ENCODE measurements at regions not wholly inside any gene's neighbourhood (a gene's known extent, or its start where the extent isn't known, plus 50 kb on each side); places are given as distances from the start of the nearest gene placed in this dataset.

DNA sequence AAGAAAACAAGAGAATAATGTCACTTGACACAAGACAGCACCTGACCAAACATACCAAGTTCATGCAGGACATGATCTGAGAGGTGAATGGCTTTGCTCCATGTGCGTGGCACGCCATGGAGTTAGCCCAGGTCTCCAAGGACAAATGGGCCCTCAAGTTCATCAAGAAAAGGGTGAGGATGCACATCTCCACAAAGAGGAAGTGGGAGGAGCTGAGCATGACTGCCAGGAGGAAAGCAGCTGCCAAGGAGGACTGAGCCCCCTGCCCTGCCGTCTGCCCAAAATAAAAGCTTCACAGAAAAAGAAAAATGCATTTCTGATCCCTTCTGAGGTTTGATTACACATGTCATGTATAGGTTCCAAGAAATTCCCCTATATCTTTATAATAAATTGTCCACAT is 82.0 kb upstream of the TSHZ2 start:
- intact Hi-C loops (cut with micrococcal nuclease; ENCODE audit: unreplicated experiment) (no loop called here), in situ Hi-C loops (cut with HindIII; ENCODE audit: low pct_unique_long_range_greater_than_20kb, low sequenced_read_pairs) (no loop called here)
- DNase-seq (ENCODE audit: low read depth, low spot score) (no peak), ATAC-seq (no peak)
- ChIA-PET CTCF (no interaction called here), POLR2A (no interaction called here)
- Histone ChIP-seq H3K27me3 (ENCODE audit: control insufficient read depth, insufficient read depth, low read length) (no peaks in the 10 kb centered on the region; the same call in 1 of the 2 replicates), H3K4me3 (ENCODE audit: low read depth in 2 of 2, low read length in 2 of 2) (no peak overlapping the region), H3K9me3 (ENCODE audit: control insufficient read depth, insufficient read depth, low read depth, low read length) (no peaks in the 10 kb centered on the region), H3K27ac (ENCODE audit: low read length) (no peak overlapping the region), H3K36me3 (ENCODE audit: control insufficient read depth, insufficient read depth, low read length) (no peaks in the 10 kb centered on the region), H3K4me1 (ENCODE audit: control insufficient read depth, insufficient read depth, low read length) (no peaks in the 10 kb centered on the region)
- TF ChIP-seq, protein P1, sequence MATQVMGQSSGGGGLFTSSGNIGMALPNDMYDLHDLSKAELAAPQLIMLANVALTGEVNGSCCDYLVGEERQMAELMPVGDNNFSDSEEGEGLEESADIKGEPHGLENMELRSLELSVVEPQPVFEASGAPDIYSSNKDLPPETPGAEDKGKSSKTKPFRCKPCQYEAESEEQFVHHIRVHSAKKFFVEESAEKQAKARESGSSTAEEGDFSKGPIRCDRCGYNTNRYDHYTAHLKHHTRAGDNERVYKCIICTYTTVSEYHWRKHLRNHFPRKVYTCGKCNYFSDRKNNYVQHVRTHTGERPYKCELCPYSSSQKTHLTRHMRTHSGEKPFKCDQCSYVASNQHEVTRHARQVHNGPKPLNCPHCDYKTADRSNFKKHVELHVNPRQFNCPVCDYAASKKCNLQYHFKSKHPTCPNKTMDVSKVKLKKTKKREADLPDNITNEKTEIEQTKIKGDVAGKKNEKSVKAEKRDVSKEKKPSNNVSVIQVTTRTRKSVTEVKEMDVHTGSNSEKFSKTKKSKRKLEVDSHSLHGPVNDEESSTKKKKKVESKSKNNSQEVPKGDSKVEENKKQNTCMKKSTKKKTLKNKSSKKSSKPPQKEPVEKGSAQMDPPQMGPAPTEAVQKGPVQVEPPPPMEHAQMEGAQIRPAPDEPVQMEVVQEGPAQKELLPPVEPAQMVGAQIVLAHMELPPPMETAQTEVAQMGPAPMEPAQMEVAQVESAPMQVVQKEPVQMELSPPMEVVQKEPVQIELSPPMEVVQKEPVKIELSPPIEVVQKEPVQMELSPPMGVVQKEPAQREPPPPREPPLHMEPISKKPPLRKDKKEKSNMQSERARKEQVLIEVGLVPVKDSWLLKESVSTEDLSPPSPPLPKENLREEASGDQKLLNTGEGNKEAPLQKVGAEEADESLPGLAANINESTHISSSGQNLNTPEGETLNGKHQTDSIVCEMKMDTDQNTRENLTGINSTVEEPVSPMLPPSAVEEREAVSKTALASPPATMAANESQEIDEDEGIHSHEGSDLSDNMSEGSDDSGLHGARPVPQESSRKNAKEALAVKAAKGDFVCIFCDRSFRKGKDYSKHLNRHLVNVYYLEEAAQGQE (IDR thresholded peaks at IDR 0.05; ENCODE audit: insufficient read depth in 1 of 2, low read depth in 2 of 2, low read length in 1 of 2), result no peak
- TF ChIP-seq POLR2AphosphoS5 (IDR thresholded peaks at IDR 0.05; ENCODE audit: low read depth, low read length) (no peak), SIN3A (IDR thresholded peaks at IDR 0.05; ENCODE audit: borderline replicate concordance, insufficient read depth, low read depth, low read length) (no peak)
- BruUV-seq (replicated peaks), result no TSS peak

- H3K36me3 ChIP-seq (ENCODE audit: control insufficient read depth, insufficient read depth, low read length), result no peaks in the 10 kb centered on the region
- TF ChIP-seq, protein P2, sequence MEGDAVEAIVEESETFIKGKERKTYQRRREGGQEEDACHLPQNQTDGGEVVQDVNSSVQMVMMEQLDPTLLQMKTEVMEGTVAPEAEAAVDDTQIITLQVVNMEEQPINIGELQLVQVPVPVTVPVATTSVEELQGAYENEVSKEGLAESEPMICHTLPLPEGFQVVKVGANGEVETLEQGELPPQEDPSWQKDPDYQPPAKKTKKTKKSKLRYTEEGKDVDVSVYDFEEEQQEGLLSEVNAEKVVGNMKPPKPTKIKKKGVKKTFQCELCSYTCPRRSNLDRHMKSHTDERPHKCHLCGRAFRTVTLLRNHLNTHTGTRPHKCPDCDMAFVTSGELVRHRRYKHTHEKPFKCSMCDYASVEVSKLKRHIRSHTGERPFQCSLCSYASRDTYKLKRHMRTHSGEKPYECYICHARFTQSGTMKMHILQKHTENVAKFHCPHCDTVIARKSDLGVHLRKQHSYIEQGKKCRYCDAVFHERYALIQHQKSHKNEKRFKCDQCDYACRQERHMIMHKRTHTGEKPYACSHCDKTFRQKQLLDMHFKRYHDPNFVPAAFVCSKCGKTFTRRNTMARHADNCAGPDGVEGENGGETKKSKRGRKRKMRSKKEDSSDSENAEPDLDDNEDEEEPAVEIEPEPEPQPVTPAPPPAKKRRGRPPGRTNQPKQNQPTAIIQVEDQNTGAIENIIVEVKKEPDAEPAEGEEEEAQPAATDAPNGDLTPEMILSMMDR (IDR thresholded peaks at IDR 0.05), result no peak
- TF ChIP-seq, protein P1 (IDR thresholded peaks at IDR 0.05; ENCODE audit: insufficient read depth in 1 of 2, low read depth in 2 of 2, low read length in 1 of 2), result no peak
- no peak for TF ChIP-seq POLR2AphosphoS5 (IDR thresholded peaks at IDR 0.05; ENCODE audit: low read depth, low read length)
- no peak for TF ChIP-seq SIN3A (IDR thresholded peaks at IDR 0.05; ENCODE audit: borderline replicate concordance, insufficient read depth, low read depth, low read length)
- TF ChIP-seq TCF7L2 (IDR thresholded peaks at IDR 0.05; ENCODE audit: low read depth, low read length), result no peak
- no peak overlapping the region for H3K27ac ChIP-seq (ENCODE audit: low read length)
- H3K27me3 ChIP-seq (ENCODE audit: control insufficient read depth, insufficient read depth, low read length), result no peaks in the 10 kb centered on the region; the same call in 1 of the 2 replicates
- DNase-seq (ENCODE audit: low read depth, low spot score), result no peak
- no peak overlapping the region for H3K4me3 ChIP-seq (ENCODE audit: low read depth in 2 of 2, low read length in 2 of 2)
- no peaks in the 10 kb centered on the region for H3K9me3 ChIP-seq (ENCODE audit: control insufficient read depth, insufficient read depth, low read depth, low read length)
- in situ Hi-C loops (cut with HindIII; ENCODE audit: low pct_unique_long_range_greater_than_20kb, low sequenced_read_pairs) (no loop called here), intact Hi-C loops (cut with micrococcal nuclease; ENCODE audit: unreplicated experiment) (no loop called here)
- ChIA-PET CTCF (no interaction called here), POLR2A (no interaction called here)
- H3K4me1 ChIP-seq (ENCODE audit: control insufficient read depth, insufficient read depth, low read length), result no peaks in the 10 kb centered on the region
- no TSS peak for BruUV-seq (replicated peaks)
- no peak for ATAC-seq
Observed at GRCh38 chr20:52889225-52889624, 82.9 kb upstream of the TSHZ2 start.
